ENCODE measurements at regions not wholly inside any gene's neighbourhood (a gene's known extent, or its start where the extent isn't known, plus 50 kb on each side); places are given as distances from the start of the nearest gene placed in this dataset.

- no peak for DNase-seq
These were observed 69.9 kb downstream of the OLIG3 start for GRCh38 chr6:137424251-137424650.

GRCh38 chr6:137423451-137424168 lies 70.6 kb downstream of the OLIG3 start:
- no peaks in the 10 kb centered on the region for H3K36me3 ChIP-seq
- DNase-seq = no peak
- H3K9me3 ChIP-seq = no peaks in the 10 kb centered on the region
- H3K4me3 ChIP-seq = no peak overlapping the region
- no peak for TF ChIP-seq CTCF (IDR thresholded peaks at IDR 0.05)
- H3K27me3 ChIP-seq = no peaks in the 10 kb centered on the region
- no peaks in the 10 kb centered on the region for H3K4me1 ChIP-seq
- no peak overlapping the region for H3K27ac ChIP-seq

More at GRCh38 chr6:137424251-137424650, 69.9 kb downstream of the OLIG3 start:
- TF ChIP-seq CTCF (IDR thresholded peaks at IDR 0.05) = no peak
- TF ChIP-seq POLR2A (IDR thresholded peaks at IDR 0.05) = no peak
- no peaks in the 10 kb centered on the region for H3K36me3 ChIP-seq
- H3K27ac ChIP-seq = no peak overlapping the region
- H3K27me3 ChIP-seq = no peaks in the 10 kb centered on the region
- H3K4me3 ChIP-seq = no peak overlapping the region
- no peaks in the 10 kb centered on the region for H3K9me3 ChIP-seq
- H3K4me1 ChIP-seq = no peaks in the 10 kb centered on the region

GRCh38 chr6:137417396-137417795 lies 76.8 kb downstream of the OLIG3 start:
- TF ChIP-seq POLR2A (IDR thresholded peaks at IDR 0.05) (no peak), CTCF (IDR thresholded peaks at IDR 0.05) (no peak)
- H3K36me3 ChIP-seq = no peaks in the 10 kb centered on the region
- no peaks in the 10 kb centered on the region for H3K27me3 ChIP-seq
- DNase-seq = no peak
- H3K4me3 ChIP-seq = no peak overlapping the region
- no peak overlapping the region for H3K27ac ChIP-seq
- H3K4me1 ChIP-seq = no peaks in the 10 kb centered on the region
- H3K9me3 ChIP-seq = no peaks in the 10 kb centered on the region

- Histone ChIP-seq H3K4me3 (no peak overlapping the region), H3K4me1 (no peaks in the 10 kb centered on the region), H3K27ac (no peak overlapping the region), H3K36me3 (no peaks in the 10 kb centered on the region), H3K27me3 (no peaks in the 10 kb centered on the region), H3K9me3 (no peaks in the 10 kb centered on the region)
- no peak for DNase-seq
- TF ChIP-seq CTCF (IDR thresholded peaks at IDR 0.05) (no peak), POLR2A (IDR thresholded peaks at IDR 0.05) (no peak)
These were observed 77.7 kb downstream of the OLIG3 start for GRCh38 chr6:137416376-137417109.

- peak overlapping the region in 1 of 4 donors; percentile 21 for H3K27ac ChIP-seq
These were observed 78.4 kb downstream of the OLIG3 start for GRCh38 chr6:137415834-137416190.

More at GRCh38 chr6:137415834-137416190, 78.4 kb downstream of the OLIG3 start:
- Histone ChIP-seq H3K4me3 (peak overlapping the region in 1 of 4 donors; percentile 29), H3K36me3 (no peaks in the 10 kb centered on the region), H3K9me3 (no peaks in the 10 kb centered on the region), H3K27me3 (no peaks in the 10 kb centered on the region), H3K4me1 (no peaks in the 10 kb centered on the region)
- no peak for TF ChIP-seq POLR2A (IDR thresholded peaks at IDR 0.05)
- peak in 1 of 6 experiments; percentile 1 for TF ChIP-seq CTCF (IDR thresholded peaks at IDR 0.05)
- DNase-seq = no peak

Data from Peyer's patch (tissue), 4 donors.